ENCODE measurements at regions not wholly inside any gene's neighbourhood (a gene's known extent, or its start where the extent isn't known, plus 50 kb on each side); places are given as distances from the start of the nearest gene placed in this dataset.

DNA sequence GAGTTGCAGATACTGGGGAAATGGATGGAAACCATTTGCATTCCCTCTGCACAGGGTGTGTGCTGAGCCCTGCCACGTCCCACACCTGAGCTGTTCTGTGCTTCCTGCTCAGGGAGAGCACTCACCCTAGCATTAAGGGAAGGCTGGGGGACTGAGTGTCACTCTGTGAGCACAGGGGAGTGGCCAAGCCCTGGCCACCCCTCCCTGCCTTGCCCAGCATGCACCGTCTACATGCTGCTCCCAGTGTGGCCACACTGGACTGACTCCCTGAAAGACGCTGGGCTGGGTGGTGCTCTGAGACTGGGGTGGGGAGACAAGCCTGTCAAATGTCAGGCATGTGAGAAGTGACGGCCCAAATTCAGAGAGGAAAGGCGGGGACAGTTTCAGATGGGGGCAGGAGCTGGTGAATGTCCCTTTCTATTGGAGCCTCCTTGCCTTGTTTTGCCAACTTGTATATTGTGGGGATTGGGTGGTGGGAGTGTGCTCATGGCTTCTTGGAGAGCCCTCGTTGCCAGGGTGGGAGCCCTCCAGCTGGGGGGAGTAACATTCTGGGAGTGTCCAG lies 298.4 kb upstream of the HS6ST1 start:
- WGBS, 2 donors = 87 to 90% methylated on average over 4 to 6 of the region's 6 CpGs
- Histone ChIP-seq H3K9me3 (no peaks in the 10 kb centered on the region), H3K4me1 (peaks cover 4% of the 10 kb centered on the region), H3K27ac (no peak overlapping the region), H3K27me3 (no peaks in the 10 kb centered on the region), H3K36me3 (ENCODE audit: low read depth, missing control alignments) (no peaks in the 10 kb centered on the region), H3K4me3 (no peak overlapping the region)
- TF ChIP-seq POLR2A (IDR thresholded peaks at IDR 0.05) = no peak
- TF ChIP-seq, protein P1, sequence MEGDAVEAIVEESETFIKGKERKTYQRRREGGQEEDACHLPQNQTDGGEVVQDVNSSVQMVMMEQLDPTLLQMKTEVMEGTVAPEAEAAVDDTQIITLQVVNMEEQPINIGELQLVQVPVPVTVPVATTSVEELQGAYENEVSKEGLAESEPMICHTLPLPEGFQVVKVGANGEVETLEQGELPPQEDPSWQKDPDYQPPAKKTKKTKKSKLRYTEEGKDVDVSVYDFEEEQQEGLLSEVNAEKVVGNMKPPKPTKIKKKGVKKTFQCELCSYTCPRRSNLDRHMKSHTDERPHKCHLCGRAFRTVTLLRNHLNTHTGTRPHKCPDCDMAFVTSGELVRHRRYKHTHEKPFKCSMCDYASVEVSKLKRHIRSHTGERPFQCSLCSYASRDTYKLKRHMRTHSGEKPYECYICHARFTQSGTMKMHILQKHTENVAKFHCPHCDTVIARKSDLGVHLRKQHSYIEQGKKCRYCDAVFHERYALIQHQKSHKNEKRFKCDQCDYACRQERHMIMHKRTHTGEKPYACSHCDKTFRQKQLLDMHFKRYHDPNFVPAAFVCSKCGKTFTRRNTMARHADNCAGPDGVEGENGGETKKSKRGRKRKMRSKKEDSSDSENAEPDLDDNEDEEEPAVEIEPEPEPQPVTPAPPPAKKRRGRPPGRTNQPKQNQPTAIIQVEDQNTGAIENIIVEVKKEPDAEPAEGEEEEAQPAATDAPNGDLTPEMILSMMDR (IDR thresholded peaks at IDR 0.05) = no peak
- intact Hi-C loops (cut with DNase I; ENCODE audit: low total_unique reads) = no loop called here
- DNase-seq = no peak

DNA sequence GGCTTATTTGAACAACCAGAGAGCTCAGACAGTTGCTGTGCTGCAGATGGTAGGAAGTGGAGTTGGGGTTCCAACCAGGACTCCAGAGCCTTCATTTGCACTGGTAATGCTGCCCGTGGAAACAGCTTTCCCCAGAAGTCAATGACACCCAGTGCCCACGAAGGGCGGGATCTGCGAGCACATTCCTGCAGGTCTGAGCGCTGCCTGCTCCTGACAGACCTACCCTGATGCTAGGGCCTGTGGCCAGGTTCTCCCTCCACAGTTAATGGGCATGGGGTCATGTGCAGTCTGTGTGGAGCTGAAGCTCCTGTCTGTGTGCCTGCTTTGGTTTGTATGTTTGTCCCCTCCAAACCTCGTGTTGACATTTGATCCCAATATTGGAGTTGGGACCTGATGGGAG lies 299.0 kb upstream of the HS6ST1 start:
- TF ChIP-seq, protein P1 (IDR thresholded peaks at IDR 0.05) = no peak
- no peak for TF ChIP-seq POLR2A (IDR thresholded peaks at IDR 0.05)

GRCh38 chr2:128618642-128619041 lies 300.0 kb upstream of the HS6ST1 start:
- H3K27ac ChIP-seq = no peak overlapping the region
- H3K4me1 ChIP-seq = peaks cover 4% of the 10 kb centered on the region
- no peak overlapping the region for H3K4me3 ChIP-seq
- no peaks in the 10 kb centered on the region for H3K36me3 ChIP-seq (ENCODE audit: low read depth, missing control alignments)
- H3K9me3 ChIP-seq = no peaks in the 10 kb centered on the region
- TF ChIP-seq, protein P1 (IDR thresholded peaks at IDR 0.05) = no peak
- TF ChIP-seq POLR2A (IDR thresholded peaks at IDR 0.05) = no peak
- intact Hi-C loops (cut with DNase I; ENCODE audit: low total_unique reads) = no loop called here
- 93 to 100% methylated on average over 2 of the region's 2 CpGs for WGBS, 2 donors
- no peaks in the 10 kb centered on the region for H3K27me3 ChIP-seq
- no peak for DNase-seq

More for the DNA sequence above, 299.0 kb upstream of the HS6ST1 start:
- Histone ChIP-seq H3K36me3 (ENCODE audit: low read depth, missing control alignments) (no peaks in the 10 kb centered on the region), H3K27ac (no peak overlapping the region), H3K27me3 (no peaks in the 10 kb centered on the region), H3K9me3 (no peaks in the 10 kb centered on the region), H3K4me1 (peaks cover 4% of the 10 kb centered on the region), H3K4me3 (no peak overlapping the region)
- intact Hi-C loops (cut with DNase I; ENCODE audit: low total_unique reads) = no loop called here
- 93 to 100% methylated on average over 1 to 6 of the region's 6 CpGs for WGBS, 2 donors
- no peak for DNase-seq

DNA sequence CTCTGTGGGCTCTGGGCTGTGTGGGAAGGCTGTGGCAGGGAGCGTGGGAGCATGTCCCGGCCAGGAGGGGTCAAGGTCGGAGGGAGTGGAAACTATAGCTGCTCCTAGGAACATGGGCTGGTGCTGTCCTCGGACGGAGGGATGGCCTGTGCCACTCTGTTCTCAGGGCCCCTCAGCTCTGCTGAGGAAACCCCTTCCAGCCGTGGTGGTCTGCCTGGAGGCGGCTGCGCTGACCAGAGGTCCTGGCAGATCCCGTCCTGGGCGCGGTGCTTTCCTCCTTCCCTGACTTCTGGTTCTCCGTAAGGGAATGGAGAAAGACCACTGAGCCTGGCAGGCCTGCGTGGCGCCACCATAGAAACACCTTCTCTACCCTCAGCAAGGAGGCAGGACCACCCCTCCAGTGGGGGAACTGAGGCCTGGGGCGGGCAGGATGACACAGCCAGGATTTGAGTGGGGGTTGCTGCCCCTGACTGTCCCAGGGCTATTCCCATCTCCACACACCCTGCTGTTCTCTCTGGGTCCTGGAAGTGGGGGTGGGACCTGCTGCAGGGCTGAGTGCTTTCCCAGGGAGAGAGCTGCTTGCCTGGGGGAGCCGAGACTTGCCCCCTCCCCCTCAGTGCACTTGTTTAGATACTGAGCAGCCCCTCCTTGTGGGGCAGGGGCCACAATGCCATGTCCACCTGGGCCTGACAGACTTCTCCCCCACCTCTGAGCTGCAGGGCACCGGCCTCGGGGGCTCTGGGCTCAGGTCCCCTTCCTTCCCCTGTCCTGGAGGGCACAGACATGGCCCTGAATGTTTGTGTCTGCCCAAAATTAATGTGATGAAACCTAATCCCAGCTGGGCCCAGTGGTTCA lies 301.0 kb upstream of the HS6ST1 start:
- H3K4me3 ChIP-seq = no peak overlapping the region
- no peak for DNase-seq
- intact Hi-C loops (cut with DNase I; ENCODE audit: low total_unique reads) = no loop called here
- 80 to 84% methylated on average over 5 to 18 of the region's 18 CpGs for WGBS, 2 donors
- H3K27me3 ChIP-seq = no peaks in the 10 kb centered on the region
- H3K36me3 ChIP-seq (ENCODE audit: low read depth, missing control alignments) = no peaks in the 10 kb centered on the region
- no peak overlapping the region for H3K27ac ChIP-seq
- H3K4me1 ChIP-seq = peaks cover 4% of the 10 kb centered on the region
- TF ChIP-seq POLR2A (IDR thresholded peaks at IDR 0.05) = no peak
- TF ChIP-seq, protein P1 (IDR thresholded peaks at IDR 0.05) = no peak
- no peaks in the 10 kb centered on the region for H3K9me3 ChIP-seq

Data from testis (tissue), 2 donors.